Transverse colon (tissue), 4 donors: ENCODE measurements at regions not wholly inside any gene's neighbourhood (a gene's known extent, or its start where the extent isn't known, plus 50 kb on each side); places are given as distances from the start of the nearest gene placed in this dataset.

Experiments
- CTCF ChIP-seq, 5 experiments: fragments of 200-600 bp in 3 of 5; fragments of 450-650 bp in 2 of 5; sonication (generic) in 3 of 5; IDR thresholded peaks; 1 replicate in 2 of 5; 2 replicates in 3 of 5; pipeline ENCODE4 v1.5.1; 2016 to 2017; ENCODE audit warnings: antibody characterized with exemption in 5 of 5, inconsistent platforms in 3 of 5, mild to moderate bottlenecking in 2 of 5, moderate library complexity in 1 of 5
- POLR2AphosphoS5 ChIP-seq, 3 donors: sonication (generic); formaldehyde crosslinking; IDR thresholded peaks; one replicate each; pipeline ENCODE4 v1.6.1; 2016; ENCODE audit warnings: antibody characterized with exemption in 3 of 3

GRCh38 chrX:121902463-121902862, 855.1 kb downstream of the GLUD2 start:
- TF ChIP-seq CTCF (IDR thresholded peaks at IDR 0.05) (no peak), POLR2AphosphoS5 (IDR thresholded peaks at IDR 0.05) (no peak)
